Renal pelvis (tissue), 1 donor: ENCODE measurements at regions not wholly inside any gene's neighbourhood (a gene's known extent, or its start where the extent isn't known, plus 50 kb on each side); places are given as distances from the start of the nearest gene placed in this dataset.
A peak's percentile ranks its signal among the peaks of the same experiment; 100 is the strongest.
"Not testable (repeated sequence)": the region's sequence is repeated elsewhere in the genome, so short reads cannot be mapped to it uniquely, and the experiment has no call there.

Experiments used
- DNase-seq: peaks from one replicate; pipeline ENCODE4 v3.0.0-alpha.2; 2013

DNA sequence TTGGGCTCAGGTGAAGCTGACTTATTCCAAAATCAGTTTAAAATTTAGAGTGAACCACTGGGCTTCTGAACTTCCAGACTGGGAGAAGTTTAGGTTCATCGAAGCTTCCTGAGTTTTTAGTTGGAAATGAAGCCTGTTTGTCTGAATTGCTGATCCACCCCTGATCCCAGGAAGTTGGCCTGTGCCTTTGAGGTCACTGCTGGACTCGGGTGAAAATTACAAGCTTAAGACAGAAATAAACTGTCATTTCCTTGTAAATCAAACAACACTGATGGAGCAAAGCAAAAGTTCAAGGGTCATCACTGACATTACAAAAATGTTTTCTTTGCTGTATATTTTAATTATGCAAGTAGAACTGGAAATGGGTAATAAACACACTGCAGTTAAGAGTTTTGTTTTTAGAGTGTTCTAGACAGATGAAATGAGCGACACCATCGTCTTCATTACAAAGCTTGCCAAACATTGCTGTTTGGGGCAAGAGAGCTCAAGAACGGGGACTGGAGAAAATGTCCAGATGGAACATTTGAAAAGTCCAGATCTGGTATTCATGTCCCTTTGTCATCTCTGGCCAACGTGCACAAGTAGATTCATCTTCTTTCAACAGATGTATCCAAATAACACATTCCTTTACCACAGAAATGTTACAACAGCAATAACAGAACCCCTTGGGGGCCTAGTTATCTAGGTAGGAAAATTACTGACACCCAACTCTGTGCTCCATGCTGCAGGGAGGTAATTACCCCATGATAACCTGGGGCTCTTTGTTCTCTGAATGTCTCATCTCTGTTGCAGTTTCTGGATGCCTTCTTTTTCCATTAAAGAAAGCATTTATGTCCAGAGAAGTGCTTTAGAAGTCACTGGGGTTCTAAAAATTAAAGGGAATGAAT is 142.4 kb upstream of the ERCC6L2 start:
- DNase-seq = peak; percentile 26

- DNase-seq = no peak
Observed at GRCh38 chr9:95731876-95732275, 143.6 kb upstream of the ERCC6L2 start.

GRCh38 chr9:95729669-95730368 is 145.7 kb upstream of the ERCC6L2 start:
- no peak for DNase-seq

- DNase-seq = no peak
Observed at GRCh38 chr9:95729046-95729445, 146.4 kb upstream of the ERCC6L2 start.

- DNase-seq = no peak
Observed at GRCh38 chr9:95727947-95728520, 147.5 kb upstream of the ERCC6L2 start.

- DNase-seq = peak; percentile 43
Observed at GRCh38 chr9:95726756-95727155, 148.7 kb upstream of the ERCC6L2 start.

- DNase-seq = no peak
Observed at GRCh38 chr9:95725045-95725444, 150.4 kb upstream of the ERCC6L2 start.

DNA sequence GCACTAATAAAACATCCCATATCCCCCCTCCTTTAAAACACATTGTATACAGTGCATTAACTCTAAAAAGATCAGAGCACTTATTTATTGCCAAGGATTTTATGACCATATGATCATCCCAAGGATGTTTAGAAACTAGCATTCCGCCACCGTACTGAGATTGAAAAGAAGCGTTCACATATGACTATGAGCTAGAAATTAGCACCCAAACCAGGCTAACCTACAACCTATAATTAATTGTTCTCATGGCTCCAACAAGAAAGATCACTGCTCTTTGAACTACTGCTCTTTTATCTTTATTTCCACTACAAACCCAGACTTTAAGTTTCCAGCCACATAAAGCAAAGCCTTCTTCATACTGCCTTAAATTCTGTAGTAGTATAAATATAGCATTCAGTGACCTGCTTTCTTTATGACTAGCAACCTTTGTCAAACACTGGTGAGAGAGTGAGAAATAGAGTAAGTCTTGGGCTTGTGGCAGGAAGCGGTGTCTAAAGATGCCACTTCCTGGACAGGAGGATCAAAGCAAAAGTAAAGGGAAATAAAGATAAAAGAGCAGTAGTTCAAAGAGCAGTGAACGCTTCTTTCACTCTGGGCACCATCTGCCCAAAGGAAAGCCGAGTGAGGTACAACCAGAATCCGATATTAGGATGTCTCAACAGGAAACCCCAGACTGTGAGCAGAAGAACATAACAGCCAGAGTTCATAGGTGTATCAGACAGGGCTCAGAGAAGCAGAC is 151.1 kb upstream of the ERCC6L2 start:
- DNase-seq = no peak

DNA sequence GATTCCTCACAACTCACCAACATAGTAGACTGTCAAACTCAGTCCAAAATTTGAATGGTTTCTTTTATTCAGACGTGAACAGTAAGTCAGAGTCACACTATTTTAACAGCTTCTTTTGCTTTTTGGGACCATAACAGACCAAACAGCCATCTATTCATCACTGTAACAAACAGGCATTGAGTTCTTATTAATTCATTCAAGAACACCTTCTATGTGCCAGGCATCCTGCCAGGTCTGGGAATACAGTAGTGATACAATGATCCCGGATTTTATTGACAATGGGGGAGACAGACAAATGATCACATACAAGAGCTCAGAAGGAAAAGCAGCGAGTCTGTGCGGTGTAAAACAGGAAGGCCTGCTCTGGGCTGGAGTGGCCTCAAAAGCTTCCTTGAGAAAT is 153.3 kb upstream of the ERCC6L2 start:
- DNase-seq = no peak

- DNase-seq = peak; percentile 54
Observed at GRCh38 chr9:95721061-95721531, 154.4 kb upstream of the ERCC6L2 start.

GRCh38 chr9:95720496-95720895 is 155.0 kb upstream of the ERCC6L2 start:
- peak; percentile 41 for DNase-seq

- no peak for DNase-seq
Observed at GRCh38 chr9:95719354-95719753, 156.1 kb upstream of the ERCC6L2 start.

- DNase-seq = no peak
Observed at GRCh38 chr9:95718263-95718662, 157.2 kb upstream of the ERCC6L2 start.

DNA sequence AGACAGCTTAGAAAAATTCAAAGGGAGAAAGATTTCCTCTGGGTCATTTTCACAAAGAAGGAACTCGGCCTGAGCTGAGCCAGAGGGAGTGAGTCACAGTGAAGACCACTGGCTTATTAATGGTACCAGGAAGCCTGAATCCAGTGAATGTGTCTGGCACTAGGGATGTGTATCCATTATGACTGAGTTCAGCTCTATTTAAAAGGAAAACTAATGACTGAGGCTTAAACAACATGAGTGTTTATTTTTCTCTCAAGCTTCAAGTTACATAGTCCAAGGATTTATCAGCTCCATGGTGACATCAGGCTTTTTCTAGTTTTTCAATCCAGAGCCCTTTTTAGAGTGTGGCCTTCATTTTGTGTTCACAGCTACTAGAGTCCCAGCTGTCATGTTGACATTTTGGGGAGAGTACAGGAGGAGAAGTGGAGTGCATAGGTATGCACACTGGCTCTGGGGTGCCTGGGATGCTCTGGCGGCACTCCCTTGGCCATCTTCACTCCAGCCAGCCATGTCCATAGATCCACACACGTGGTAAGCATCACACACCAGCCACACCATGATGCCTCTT is 159.5 kb upstream of the ERCC6L2 start:
- DNase-seq = no peak

- no peak for DNase-seq
Observed at GRCh38 chr9:95710446-95710845, 165.0 kb upstream of the ERCC6L2 start.

DNA sequence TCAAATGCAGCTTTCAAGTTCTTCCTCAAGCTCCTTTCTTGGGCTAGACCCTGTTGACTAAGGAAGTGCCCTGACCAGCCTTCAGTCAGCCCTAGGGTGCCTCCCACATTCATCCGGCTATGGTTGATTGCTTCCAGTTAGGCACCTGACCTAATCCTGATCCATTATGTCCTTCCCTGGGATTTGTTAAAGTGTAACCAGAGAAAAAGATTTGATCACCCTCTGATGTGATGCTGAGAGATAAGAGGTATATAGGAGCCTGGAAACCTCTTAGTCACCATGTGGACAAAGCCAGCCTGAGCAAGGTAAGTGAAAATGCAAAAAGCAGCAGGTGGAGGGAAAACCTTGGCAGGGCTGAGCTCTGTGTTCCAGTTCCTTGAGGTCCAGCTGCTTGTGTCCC is 178.8 kb upstream of the ERCC6L2 start:
- DNase-seq = peak; percentile 15

DNA sequence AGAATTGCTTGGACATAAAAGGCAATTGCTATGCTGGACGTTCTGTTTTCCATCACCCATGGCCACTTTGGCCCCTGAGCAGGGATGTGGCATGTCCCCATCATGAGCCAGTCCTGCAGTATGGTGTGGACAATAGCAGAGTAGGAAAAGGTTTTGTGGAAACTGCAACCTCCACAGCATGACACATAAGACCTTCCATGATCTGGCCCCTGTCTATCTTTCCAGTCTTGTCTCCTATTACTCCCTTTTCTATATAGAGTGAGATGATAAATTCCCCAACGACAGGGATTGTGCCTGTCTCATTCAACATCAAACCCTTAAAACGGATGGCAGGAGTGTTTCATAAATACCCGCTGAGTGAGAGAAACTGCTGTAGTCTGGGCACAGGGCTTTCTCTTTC is 174.7 kb upstream of the PTCH1 start:
- DNase-seq = no peak

GRCh38 chr9:95689669-95690068 is 172.9 kb upstream of the PTCH1 start:
- DNase-seq = no peak

DNA sequence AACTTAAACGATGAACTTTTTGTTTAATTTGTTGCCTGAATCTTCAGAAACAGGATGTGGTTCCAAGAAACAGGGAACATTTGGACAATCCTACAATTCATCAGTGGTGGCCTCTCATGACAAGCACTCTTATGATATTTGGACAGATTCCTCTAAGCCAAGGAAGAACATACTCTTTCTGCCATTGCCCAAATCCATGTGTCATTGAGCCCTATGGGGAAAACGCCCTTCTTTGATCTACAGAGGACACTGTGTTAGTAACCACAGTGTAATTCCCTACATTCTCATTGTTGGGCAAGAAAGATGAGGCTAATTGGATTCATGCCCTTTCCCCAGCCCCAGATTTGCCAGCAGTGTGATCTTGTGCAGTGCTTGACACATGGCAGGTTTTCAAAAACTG is 167.7 kb upstream of the PTCH1 start:
- DNase-seq = no peak

- not testable (repeated sequence) for DNase-seq
Observed at GRCh38 chr9:95680306-95680705, 163.5 kb upstream of the PTCH1 start.

DNA sequence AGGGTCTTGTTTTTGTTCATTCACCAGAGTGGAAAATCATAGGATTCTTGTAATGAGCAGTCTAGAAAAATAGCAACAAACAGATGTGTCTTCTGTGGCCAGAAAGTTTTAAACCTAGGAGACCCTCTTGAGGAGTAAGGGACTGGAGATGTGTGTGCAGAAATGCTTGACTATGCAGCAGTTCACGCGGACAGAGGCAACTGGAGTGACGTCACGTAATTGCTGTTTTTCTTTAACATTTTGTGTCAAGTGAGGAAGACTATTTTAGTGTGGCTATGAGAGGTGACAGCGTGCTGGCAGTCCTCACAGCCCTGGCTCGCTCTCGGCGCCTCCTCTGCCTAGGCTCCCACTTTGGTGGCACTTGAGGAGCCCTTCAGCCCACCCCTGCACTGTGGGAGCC is 163.1 kb upstream of the PTCH1 start:
- DNase-seq = no peak

- DNase-seq = no peak
Observed at GRCh38 chr9:95678759-95679158, 162.0 kb upstream of the PTCH1 start.
